NAMALWA (cell line): ENCODE measurements at regions not wholly inside any gene's neighbourhood (a gene's known extent, or its start where the extent isn't known, plus 50 kb on each side); places are given as distances from the start of the nearest gene placed in this dataset.
"Not testable (repeated sequence)": the region's sequence is repeated elsewhere in the genome, so short reads cannot be mapped to it uniquely, and the experiment has no call there.

Experiments
- DNase-seq: peaks from one replicate; pipeline ENCODE4 v3.0.0-alpha.2; 2015; ENCODE audit warnings: low spot score

DNA sequence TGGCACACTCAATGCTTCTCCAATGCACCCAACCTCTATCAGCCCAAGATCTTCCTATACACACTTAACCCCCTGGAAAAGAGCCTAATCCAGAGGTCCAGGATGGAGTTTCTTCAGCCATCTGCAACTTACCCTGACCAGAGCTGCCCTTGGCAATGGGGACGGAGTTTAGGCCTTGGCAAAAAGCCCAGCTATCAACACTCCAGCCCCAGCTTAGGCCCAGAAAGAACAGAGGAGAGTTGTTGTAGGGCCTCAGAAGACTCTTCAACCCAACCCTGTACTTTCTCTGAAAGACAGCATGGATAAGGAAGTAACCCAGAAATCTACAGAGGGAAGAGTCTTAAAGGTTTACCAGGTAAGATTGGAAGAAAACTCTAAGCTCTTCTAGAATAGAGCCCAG lies 219.3 kb upstream of the PELI2 start:
- DNase-seq = no peak

DNA sequence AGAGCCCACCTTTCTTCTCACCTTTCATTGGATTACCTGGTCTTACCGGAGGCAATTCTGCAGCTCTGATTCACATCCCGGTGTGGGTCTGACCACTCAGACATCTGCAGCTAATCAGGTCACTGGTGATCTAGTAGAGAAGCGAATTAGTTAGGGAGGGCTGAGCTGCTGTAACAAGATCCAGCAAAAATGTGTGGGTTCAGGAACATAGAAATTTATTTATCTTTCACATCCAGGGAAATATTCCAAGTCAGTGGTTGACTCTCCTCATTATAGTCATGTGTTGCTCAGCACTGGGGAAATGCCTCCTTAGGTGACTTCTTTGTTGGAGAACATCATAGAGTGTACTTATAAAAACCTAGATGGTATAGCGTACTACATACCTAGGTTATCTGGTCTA lies 218.7 kb upstream of the PELI2 start:
- DNase-seq = no peak

DNA sequence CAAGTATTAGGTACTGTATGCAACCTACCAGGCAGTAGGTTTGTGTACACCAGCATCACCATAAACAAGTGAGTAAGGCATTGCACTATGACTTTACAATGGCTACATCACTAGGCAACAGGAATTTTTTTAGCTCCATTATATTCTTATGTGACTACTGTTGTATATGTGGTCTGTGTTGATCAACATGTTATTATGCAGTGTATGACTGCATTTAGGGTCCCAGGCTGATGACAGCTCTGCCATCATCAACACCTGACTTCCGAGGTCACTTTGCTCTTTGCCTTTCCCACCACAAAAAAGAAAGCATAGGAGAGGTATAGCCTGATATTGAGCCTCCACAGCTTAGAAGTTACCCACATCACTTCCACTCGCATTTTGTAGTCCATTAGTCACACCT lies 217.5 kb upstream of the PELI2 start:
- DNase-seq = no peak

DNA sequence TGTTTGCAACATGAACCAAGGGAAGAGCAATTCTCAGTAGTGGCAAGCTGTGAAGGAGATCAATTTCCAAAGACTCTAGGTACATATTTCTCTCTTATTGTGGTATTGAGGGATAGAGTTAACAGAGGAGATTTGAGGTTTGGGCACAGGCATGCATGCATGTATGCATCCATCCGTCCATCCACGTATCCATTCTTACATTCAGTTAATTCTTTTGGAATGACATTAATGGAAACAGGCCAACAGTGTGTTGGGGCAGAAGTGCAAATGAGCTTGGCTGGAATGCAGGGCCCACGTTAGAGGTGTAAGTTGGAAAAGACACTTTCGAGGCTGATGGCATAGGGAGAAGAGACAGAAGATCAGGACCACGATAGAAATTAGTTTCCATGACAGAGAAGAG lies 216.9 kb upstream of the PELI2 start:
- DNase-seq = no peak

DNA sequence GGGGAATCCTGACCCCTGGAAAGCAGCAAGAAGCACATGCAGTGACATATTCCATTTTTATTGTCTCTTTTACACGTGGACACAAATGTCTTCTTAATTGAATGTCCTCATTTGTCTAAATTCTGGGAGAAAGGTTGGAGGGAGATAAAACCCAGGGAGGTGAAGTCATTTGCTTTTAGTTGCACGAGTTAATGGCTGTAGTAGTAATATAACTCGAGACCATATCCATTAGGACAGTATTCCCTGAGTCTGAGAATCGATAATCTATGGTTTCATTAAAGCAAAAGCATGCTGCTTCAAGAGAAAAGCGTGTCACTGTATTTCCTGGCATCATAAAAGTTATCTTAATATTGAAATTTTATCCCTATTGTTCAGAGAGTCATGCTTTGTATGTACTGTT lies 216.0 kb upstream of the PELI2 start:
- DNase-seq = no peak

DNA sequence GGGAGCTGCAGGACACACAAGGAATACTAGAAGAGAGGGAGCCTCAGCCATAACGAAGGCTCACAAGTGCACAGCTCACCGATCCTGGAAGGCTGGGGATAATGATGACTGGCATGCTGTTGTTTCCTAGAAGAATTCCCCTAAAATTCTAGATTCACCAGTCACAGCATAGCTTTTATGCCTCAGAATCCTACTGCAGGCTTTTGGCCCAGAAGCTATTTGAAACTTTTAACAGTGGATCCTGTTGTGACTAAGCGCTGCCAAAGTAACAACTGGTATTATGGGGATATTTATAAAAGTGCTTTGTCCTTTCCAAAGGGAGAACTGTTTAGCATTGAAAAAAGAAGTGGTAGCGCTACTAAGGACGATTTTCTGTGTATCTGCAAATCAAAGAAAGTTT lies 214.1 kb upstream of the PELI2 start:
- DNase-seq = no peak

DNA sequence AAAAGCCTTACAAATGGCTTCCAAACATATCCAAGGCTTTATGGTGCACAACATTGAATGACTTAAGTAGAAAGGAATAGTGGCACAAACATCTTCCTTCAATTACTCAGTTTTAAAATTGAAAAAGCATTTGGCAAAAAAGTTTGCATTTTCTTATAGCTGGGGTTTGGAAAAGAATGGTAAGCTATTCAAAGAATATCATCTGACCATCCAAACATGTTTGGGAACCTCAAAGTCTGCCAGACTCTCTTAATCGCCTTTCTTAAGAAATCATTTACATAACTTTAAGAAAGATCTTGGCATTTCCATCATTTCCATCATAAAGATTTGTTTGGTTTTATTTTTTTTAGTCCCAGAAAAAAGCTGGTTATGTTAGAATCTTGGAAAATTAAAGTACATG lies 210.1 kb upstream of the PELI2 start:
- no peak for DNase-seq

DNA sequence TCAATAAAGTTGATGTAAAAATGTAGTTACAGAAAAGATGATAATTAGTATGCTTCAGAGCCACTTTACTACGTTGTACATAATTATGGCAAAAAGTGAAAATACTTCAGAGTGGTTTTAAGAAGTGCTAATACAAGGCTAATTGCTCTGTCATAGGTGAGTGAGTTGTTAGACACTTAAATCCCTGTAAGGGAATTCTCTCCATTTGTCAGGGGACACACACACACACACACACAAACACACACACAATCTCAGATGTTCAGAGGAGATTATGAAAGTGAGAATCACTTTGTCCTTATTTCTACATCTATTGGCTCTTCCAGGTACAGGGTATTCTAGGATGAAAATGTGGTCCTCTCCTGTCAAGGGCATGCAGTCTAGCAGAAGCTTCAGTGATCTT lies 208.3 kb upstream of the PELI2 start:
- no peak for DNase-seq

DNA sequence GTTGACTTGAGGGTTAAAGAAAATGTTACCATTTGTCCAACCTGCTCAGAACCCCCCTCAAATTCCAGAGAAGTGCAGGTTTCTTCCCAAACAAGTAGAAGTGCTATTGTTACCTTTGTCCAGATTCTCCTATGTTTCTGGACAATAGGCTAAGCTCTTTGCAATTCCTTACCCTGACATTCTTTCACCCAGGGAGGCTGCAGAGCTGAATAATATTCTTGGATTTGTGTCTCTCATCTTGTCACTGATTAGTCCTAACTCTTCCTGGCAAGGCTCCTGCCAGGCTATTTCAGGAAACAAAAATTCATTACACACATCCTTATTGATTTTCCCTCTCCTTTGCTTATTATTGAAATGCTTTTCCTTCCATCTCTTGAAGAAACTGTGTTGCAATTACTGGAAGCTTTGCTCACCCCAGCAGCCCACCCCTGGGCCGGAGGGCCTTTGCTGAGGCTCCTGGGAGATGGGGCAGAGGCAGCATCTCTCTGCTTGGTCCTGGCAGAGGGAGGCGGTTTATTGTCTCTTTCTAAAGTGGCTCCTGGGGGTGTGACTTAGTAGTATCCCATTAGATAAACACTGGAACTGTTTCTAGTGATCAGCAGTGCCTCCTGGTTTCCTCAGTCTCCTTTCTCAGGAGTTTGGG lies 207.5 kb upstream of the PELI2 start:
- no peak for DNase-seq

DNA sequence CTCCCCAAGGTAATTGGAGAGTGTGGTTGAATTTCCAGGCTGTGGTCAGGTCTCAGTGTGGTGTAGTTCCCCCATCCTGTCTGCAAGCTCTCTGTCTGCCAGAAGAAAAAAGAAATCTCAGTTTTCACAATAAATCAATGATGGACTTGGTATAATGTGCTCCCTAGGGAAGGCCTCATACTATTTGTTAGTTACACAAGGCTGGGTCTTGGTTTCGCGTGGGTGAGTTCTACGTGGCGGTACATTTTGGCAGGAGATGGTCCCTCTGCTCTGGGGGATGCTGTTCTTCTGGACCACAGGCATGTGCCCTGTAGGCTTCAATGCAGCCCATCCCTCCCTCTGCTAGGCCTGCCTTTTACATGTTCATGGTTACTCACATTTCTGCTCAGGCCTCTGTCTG lies 206.4 kb upstream of the PELI2 start:
- DNase-seq = no peak

DNA sequence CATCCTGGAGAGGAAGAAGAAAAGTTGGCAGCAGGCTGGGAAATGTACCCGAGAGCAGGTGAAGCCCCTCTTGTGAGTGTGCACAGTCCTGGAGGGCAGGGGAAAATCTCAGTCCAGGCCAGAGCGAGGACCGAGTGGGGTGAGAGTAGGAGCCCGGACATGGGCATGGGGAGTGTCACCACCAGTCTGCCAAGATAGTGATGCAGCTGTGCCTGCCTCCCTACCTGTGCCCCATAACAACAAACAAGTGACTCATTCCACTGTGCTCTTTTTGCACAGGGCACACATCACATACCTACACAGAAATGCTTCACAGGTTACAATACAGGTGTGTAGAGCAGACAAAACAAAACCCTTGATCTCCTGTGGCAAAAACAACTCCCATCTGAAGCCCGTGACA lies 205.9 kb upstream of the PELI2 start:
- DNase-seq = no peak

DNA sequence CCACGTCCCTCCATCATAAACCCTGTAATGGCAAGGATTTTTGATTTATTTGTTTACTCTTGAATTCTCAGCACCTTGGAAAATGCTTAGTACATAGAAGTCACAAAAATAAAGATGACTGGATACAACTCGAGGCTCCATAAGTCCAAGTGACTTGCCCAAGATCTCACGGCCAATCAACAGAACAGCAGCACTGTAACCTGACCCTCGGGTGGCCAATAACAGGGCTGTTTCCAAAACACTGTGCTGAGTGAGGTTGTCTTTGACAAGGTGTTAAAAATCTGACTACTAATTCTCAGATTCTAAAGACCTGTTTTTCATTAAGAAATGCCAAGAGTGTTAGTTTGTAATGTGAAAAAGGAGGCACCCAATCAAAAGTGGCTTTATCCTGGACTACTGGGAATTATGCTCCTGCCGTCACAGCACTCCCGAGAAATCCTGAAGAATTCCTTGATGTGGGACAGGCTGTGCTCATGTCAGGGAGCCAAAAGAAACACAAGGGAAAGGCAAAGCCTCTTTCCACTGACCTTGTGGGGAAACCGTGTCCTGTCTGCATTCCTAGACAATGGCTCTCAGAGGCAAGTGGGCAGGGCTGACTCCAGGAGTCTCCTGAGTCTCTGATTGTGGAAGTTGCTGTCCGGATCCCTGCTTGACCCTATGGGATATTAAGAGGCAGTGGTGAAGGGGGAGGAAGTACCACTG lies 204.7 kb upstream of the PELI2 start:
- no peak for DNase-seq

DNA sequence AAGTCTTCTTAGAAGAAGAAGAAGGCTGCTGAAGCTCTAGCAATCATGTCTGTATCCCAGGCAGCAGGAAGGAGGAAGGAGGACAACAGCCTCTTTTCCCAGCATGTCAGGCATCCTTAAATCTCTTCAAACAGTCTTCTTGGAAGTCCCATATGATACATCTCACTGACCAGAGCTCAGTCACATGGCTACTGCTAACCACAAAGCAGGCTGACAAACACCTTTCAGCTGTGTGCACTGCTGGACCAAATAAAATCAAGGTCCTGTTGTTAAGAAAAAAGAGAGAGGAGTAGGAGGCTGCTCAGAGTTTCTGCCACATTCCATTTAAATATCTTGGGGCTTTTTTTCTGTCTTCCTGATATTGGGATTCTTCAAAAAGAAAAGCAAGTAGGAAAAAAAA lies 203.4 kb upstream of the PELI2 start:
- no peak for DNase-seq

DNA sequence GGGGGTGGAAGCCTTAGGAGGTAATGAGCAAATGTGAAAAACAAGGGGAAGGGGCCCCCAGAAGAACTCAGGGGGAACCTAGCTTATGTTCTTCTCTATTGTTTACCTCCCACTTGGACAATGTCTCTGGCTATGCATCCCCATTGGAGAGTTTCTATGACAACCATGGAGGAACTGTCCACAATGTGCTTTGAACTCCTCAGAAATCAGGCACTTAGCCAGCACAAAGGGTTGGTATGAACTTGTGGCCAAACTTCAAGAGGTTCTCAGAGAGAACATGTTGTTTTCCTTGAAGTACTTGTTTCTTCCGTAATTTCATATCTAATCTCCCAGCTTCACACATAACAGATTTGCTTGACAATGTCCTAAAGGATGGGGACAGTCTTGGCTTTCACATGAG lies 202.8 kb upstream of the PELI2 start:
- no peak for DNase-seq

DNA sequence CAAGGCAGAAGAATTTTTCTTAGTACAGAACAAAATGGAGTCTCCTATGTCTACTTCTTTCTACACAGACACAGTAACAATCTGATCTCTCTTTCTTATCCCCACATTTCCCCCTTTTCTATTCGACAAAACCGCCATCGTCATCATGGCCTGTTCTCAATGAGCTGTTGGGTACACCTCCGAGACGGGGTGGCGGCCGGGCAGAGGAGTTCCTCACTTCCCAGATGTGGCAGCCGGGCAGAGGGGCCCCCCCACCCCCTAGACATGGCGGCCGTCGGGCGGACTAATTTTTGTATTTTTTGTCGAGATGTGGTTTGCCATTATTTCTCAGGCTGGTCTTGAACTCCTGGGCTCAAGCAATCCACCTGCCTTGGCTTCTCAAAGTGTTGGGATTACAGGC lies 198.4 kb upstream of the PELI2 start:
- DNase-seq = not testable (repeated sequence)

DNA sequence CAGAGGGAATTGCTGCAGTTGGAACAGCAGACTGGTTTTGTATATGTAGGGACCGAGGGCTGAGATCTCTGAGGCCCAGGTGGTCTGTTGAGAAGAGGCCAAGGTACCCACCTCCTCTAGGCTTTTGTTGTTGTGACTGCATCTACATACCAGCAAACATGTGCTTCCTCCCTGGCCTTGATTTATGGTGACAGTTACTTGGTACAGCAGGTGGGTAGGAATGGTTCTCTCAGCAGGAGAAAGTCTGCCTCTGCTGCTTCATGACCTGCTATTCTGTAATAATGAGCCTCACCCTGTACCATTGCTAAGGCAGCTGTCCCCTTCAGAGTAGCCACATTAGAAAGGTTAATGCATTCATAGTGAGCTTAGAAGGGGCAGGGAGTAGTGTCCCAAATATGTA lies 196.7 kb upstream of the PELI2 start:
- no peak for DNase-seq

DNA sequence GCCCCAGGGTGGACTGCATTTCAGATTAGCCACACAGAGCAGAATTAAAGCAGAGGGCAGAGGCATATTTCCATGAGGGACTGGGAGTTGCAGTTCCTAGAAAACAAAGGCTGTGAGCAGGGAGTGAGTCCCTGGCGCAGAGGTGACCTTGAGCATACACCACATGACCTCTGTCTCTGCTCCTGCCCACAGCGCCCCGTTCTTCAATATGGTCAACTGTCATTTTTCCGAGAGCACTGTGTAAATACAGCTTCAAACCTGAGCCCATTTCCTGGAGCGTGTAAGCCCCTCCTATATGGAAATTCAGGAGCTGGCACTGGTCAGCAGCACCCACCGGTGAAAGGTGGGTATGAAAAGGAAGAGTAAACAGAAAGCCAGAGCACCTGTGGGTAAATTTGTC lies 192.2 kb upstream of the PELI2 start:
- DNase-seq = no peak

DNA sequence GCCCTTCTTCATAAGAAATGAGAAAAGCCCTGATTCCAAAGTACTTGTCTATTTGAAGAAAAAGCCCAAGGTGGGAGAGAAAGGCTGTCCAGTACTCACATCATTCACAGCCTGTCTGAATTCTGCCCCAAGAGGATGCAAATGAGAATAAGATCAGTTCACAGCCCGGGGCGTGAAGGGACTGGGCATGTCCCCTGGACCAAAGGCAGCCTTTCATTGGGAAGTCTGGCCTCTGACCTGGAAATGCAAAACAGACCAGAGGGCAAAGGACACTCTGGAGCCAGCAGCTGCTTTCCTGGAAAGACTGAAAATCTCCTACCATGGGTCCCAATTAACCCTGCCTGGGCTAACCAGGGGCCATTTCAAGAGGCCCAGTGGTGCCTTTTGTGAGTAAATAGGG lies 191.2 kb upstream of the PELI2 start:
- no peak for DNase-seq

DNA sequence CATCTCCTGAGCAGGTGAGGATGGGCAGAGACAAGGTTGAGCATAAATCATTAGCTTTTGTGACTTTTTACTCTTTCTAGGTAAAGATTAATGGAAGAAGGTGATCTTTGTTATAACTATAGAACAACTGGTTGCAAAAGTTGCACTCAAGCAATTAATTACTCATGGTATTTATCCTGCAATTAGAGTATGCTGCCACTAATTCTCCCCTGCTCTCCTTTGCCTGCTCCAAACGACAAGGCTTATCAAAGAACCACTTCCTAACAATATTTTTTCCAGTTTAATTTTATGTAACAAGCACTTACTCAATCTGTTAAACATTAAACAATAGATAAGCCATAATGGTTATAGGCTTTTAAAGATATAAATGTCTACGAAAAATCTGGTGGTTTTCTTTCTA lies 189.9 kb upstream of the PELI2 start:
- DNase-seq = no peak

DNA sequence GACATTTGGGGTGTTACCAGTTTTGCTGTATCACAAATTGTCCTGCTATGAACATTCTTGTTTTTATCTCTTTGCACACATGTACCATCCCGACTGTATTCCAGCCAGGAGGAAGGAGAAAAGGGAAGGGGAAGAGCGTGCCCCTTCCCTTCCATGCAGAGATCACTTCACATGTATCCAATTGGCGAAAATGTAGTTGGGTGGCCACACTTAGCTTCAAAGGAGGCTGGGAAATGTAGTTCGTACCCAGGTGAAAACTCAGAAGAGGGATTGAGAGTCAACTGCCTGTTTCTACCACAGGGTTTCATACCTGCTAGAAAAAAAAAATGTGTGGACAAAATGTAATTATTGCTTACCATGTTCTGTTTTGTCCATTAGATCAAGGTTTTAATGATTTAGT lies 189.1 kb upstream of the PELI2 start:
- DNase-seq = no peak

DNA sequence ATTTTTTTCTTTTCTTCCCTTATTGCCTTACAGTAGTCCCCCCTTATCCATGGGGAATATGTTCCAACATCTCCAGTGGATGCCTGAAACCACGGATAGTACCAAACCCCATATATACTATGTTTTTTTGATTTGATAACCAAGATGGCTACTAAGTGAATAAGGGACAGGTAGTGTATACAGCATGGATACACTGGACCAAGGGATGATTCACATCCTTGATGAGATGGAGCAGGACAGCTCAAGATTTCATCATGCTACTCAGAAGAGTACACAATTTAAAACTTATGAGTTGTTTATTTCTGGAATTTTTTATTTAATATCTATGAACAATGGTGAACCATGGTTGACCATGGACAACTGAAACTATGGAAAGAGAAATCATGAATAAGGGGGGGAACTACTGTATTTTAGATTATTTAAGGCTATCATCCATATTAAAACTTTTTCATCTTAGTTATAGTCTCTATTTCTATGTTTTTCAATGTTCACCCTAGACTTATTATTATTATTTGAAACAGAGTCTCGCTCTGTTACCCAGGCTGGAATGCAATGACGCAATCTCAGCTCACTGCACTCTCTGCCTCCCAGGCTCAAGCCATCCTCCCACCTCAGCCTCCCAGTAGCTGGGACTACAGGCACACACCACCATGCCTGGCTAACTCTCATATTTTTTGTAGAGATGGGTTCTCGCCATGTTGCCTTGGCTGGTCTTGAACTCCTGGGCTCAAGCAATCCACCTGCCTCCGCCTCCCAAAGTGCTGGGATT lies 188.0 kb upstream of the PELI2 start:
- no peak for DNase-seq

DNA sequence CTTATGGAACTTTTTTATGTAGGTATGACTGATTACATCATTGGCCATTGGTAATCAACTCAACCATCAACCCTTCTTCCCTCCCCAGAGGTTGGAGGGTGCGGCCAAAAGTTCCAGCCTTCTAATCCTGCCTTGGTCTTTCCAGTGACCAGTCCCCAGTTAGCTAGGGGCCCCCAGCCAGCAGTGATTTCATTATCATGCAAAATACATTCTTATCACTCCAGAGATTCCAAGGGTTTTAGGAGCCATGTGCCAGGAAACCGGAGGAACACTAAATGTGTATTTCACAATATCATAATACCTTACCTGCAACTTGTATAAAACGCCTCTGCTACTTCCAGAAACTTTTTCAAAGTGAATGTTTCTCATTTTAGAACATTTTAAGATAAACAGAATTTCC lies 181.5 kb upstream of the PELI2 start:
- DNase-seq = no peak

DNA sequence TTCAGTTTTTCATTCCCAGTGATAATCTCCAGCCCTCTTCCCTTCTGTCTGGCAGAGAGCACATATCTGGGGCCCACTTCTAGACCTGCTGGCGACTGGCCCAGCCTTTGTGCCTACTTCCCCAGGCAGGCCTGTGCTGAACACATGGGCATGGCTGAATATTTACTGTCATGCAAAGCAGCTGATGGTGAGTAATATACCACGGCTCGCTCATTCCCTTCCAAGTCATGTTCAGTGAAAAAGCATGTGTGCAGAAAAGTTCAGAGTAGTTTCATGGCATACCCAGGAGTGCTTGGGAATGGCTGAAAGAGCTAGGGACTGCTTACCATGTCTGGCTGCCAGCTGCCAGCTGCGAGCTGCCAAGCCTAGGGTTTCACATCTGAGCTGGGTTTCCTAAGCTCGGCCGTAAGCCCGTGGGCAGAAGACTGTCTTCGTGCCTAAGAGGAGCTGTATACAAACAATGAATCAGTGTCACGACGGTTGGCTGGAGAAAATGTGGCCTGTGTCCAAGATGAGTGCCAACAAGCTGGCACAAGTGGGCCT lies 179.9 kb upstream of the PELI2 start:
- DNase-seq = no peak
